Pancreas (tissue), 10 donors: ENCODE measurements at regions not wholly inside any gene's neighbourhood (a gene's known extent, or its start where the extent isn't known, plus 50 kb on each side); places are given as distances from the start of the nearest gene placed in this dataset.

Experiments used
- ATAC-seq, 4 donors: fragments of 200-7000 bp; cut with Tn5 transposase; one replicate each; pipeline versions ENCODE4 v1.8.0 to v1.9.1; 2020; ENCODE audit warnings: mild to moderate bottlenecking in 4 of 4, moderate library complexity in 4 of 4
- DNase-seq, 6 donors: peaks; one replicate each; pipeline ENCODE4 v3.0.0-alpha.2; 2020
- FAIRE-seq: peaks from 2 replicates; lab custom pipeline; 2012; peaks lifted over from hg19 to GRCh38; lab: Jason Lieb, UNC
- H3K27ac ChIP-seq, 4 donors: fragments of 200-600 bp; sonication (generic); 1 replicate in 3 of 4; 2 replicates in 1 of 4; pipeline versions ENCODE4 v1.5.0 to v1.8.0; 2020
- H3K27me3 ChIP-seq, 4 donors: fragments of 200-600 bp; one replicate each; pipeline ENCODE4 v1.8.0; 2021
- H3K36me3 ChIP-seq, 3 donors: fragments of 200-600 bp; sonication (generic) in 1 of 3; one replicate each; pipeline versions ENCODE4 v1.5.0 to v1.8.0; 2020 to 2021
- H3K4me1 ChIP-seq, 3 donors: fragments of 200-600 bp; one replicate each; pipeline ENCODE4 v1.8.0; 2021
- H3K4me3 ChIP-seq, 4 donors: fragments of 200-600 bp; sonication (generic) in 2 of 4; one replicate each; pipeline versions ENCODE4 v1.5.0 to v1.8.0; 2020 to 2021
- H3K9me3 ChIP-seq, 4 donors: fragments of 200-600 bp; one replicate each; pipeline ENCODE4 v1.8.0; 2021
- CTCF ChIP-seq, 4 donors: fragments of 200-600 bp; sonication (generic) in 3 of 4; IDR thresholded peaks; one replicate each; pipeline versions ENCODE4 v1.5.0 to v1.8.0; 2021; ENCODE audit warnings: antibody characterized with exemption in 4 of 4
- WGBS, 2 donors: extraction: QIAGEN DNeasy Blood & Tissue Kit; methylation state at CpG; one replicate each; pipeline ENCODE4 v1.1.7; 2013; 5-methylcytosine and 5-hydroxymethylcytosine counted together
- intact Hi-C, 3 donors: fragments of 100-400 bp; cut with DNase I; formaldehyde crosslinking; loops; one replicate each; pipeline versions ENCODE4 v1.11.1 to v1.14.2; 2022
- donor health status: healthy with polysubstance abuse.
- donor health status: DM: no; HTN: no; CAD: no; lungs with moderate emphysema.
- donor health status: DM: no; HTN: no; CAD: no.
- donor health status: control.
- donor health status: control.
- donor health status: Bipolar disorder and iron deficiency.
- donor health status: DM: yes; HTN: yes; CAD: no.
- donor health status: DM: no; HTN: no; CAD: no.
- donor health status: DM: no; HTN: no; CAD: no.
- donor health status: DM: yes; HTN: yes; CAD: no.

DNA sequence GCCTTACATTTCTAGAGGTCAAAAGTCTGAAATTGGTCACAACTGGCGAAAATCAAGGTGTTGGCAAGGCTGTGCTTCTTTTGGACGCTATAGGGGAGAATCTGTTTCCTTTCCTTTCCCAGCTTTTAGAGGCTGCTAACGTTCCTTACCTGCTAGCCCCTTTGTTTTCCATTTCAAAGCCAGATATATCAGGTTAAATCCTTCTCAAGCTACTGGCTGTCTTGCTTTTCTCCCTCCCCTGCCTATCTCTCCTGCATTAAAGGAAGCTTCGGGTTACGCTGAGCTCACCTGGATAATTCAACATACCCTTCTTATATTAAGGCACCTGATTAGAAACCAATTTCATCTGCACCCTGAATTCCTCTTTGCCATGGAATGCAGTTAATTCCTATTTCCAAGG, 1569.7 kb upstream of the SLC10A2 start:
- no peak for FAIRE-seq
- Histone ChIP-seq H3K27ac (no peak overlapping the region), H3K36me3 (no peaks in the 10 kb centered on the region), H3K4me3 (no peak overlapping the region), H3K4me1 (no peaks in the 10 kb centered on the region), H3K9me3 (no peaks in the 10 kb centered on the region), H3K27me3 (no peaks in the 10 kb centered on the region)
- intact Hi-C loops, result no loop called here
- ATAC-seq, result no peak
- 74 to 86% methylated on average over 5 of the region's 5 CpGs for WGBS, 2 donors
- DNase-seq, result no peak
- no peak for TF ChIP-seq CTCF (IDR thresholded peaks at IDR 0.05)

- FAIRE-seq (no peak), ATAC-seq (no peak), DNase-seq (no peak)
- H3K36me3 ChIP-seq, result no peaks in the 10 kb centered on the region
- 69 to 74% methylated on average over 2 of the region's 2 CpGs for WGBS, 2 donors
- no peak overlapping the region for H3K27ac ChIP-seq
- no peaks in the 10 kb centered on the region for H3K9me3 ChIP-seq
- intact Hi-C loops, result no loop called here
- TF ChIP-seq CTCF (IDR thresholded peaks at IDR 0.05), result no peak
- H3K27me3 ChIP-seq, result no peaks in the 10 kb centered on the region
- H3K4me1 ChIP-seq, result no peaks in the 10 kb centered on the region
- H3K4me3 ChIP-seq, result no peak overlapping the region
Observed at GRCh38 chr13:104634016-104634415, 1567.8 kb upstream of the SLC10A2 start.

DNA sequence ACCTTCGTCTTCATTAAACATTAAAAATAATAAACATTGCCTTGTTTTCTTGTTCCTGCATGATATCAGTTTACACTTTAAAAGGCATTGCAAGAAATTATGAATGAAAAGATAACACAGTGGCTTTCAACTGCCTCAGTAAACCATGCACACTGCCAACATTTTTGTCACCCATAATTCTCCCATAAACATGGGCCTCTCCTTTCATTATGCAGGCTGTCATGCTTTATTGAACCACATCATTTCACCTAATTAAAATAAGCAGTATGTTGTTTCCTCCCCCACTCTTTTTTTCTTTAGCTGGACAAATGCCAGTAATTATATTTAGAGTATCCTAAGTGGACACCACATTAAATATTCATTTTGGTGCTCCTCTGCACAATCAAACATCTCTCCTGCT, 1566.5 kb upstream of the SLC10A2 start:
- no peak for ATAC-seq
- Histone ChIP-seq H3K36me3 (no peaks in the 10 kb centered on the region), H3K27me3 (no peaks in the 10 kb centered on the region), H3K4me1 (no peaks in the 10 kb centered on the region), H3K4me3 (no peak overlapping the region), H3K27ac (no peak overlapping the region), H3K9me3 (no peaks in the 10 kb centered on the region)
- intact Hi-C loops, result no loop called here
- no peak for FAIRE-seq
- DNase-seq, result no peak
- 53 to 77% methylated on average over 1 of the region's 1 CpG for WGBS, 2 donors
- TF ChIP-seq CTCF (IDR thresholded peaks at IDR 0.05), result no peak

DNA sequence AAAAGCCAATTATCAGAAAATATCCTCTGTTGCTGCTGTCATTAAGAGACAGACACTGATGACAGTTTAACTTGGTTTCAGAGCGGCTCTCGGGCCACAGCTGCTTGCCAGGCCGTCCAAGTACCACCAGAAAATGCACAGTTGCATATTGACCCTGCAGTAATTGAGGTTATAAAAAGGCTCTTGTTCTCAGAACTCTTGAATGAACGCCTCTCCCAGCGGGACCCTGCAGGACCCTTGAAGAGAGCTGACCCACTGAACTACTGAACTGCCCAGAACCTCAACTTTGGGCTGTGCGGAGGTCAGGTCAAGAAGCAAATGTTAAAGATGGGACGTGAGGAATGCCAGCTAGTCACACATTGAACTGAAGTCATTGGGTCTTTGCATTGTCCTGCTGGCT, 1559.0 kb upstream of the SLC10A2 start:
- DNase-seq, result no peak
- no peaks in the 10 kb centered on the region for H3K9me3 ChIP-seq
- intact Hi-C loops, result no loop called here
- H3K4me3 ChIP-seq, result no peak overlapping the region
- H3K4me1 ChIP-seq, result no peaks in the 10 kb centered on the region
- FAIRE-seq, result no peak
- TF ChIP-seq CTCF (IDR thresholded peaks at IDR 0.05), result no peak
- WGBS, 2 donors, result 72 to 73% methylated on average over 7 of the region's 7 CpGs
- no peaks in the 10 kb centered on the region for H3K36me3 ChIP-seq
- no peaks in the 10 kb centered on the region for H3K27me3 ChIP-seq
- no peak overlapping the region for H3K27ac ChIP-seq
- ATAC-seq, result no peak

DNA sequence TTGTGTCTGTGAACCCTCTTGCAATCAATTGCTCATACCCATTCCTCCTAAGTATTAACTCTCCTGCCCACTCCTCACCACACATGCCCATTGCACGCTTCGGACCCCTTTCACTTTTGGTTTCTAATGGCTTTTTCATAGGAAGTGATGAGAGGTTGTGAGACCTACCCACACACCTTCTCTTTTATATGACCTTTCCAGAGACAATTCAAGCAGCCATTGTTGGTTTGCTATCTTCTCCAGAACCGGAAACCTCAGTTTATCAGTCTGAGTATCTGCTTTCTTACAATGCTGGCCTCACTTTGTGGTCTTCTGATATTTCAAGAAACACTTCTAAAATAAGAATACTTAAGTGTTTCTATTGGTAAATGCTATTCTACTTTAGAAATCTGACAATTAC, 1550.8 kb upstream of the SLC10A2 start:
- H3K36me3 ChIP-seq, result no peaks in the 10 kb centered on the region
- H3K4me3 ChIP-seq, result no peak overlapping the region
- FAIRE-seq, result no peak
- intact Hi-C loops, result no loop called here
- no peak for ATAC-seq
- H3K27me3 ChIP-seq, result no peaks in the 10 kb centered on the region
- no peak for TF ChIP-seq CTCF (IDR thresholded peaks at IDR 0.05)
- no peaks in the 10 kb centered on the region for H3K4me1 ChIP-seq
- no peak overlapping the region for H3K27ac ChIP-seq
- H3K9me3 ChIP-seq, result no peaks in the 10 kb centered on the region
- no peak for DNase-seq
- 80 to 86% methylated on average over 3 of the region's 3 CpGs for WGBS, 2 donors
